HG03135 (cell line): ENCODE measurements at regions not wholly inside any gene's neighbourhood (a gene's known extent, or its start where the extent isn't known, plus 50 kb on each side); places are given as distances from the start of the nearest gene placed in this dataset.
"Not testable (repeated sequence)": the region's sequence is repeated elsewhere in the genome, so short reads cannot be mapped to it uniquely, and the experiment has no call there.

Experiments used
- ATAC-seq: cut with Tn5 transposase; IDR thresholded peaks from one replicate; pipeline ENCODE4 v1.9.1; 2021; ENCODE audit warnings: mild to moderate bottlenecking, moderate library complexity; ENCODE audit not compliant: unreplicated experiment

DNA sequence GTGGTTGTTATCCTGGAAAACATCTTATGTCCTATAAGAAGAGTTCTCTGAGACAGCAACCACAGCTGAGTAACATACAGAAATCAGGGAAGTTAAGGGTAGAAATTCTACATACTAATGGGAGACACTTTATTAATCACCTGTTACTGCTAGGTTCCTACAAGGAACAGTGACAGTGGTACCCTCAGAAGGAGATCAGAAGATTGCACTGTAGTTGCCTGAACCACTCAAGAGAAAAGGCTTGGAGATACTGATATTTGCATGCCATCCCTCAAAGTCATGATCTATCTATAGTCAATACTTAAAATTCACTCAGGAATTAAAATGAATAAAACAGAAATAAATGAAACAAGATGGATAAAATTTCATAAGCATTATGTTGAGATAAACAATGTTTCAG lies 136.0 kb downstream of the LMLN start:
- ATAC-seq: no peak

DNA sequence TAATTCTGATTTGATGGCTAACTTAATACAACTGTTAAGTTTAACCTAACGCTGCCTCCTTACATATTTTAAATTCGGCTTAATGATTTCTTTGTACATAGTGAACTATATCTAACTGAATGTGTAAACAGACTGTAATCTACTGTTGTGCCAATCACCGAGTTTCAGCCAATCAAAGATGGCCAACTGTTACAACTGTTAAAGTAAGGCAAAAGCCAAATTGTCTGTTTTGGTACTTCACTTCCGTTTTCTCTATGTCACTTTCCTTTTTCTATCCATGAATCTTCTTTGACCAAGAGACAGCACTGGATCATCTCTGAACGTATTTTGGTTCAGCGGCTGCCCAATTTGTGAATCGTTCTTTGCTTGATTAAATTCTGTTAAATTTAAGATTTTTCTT lies 137.0 kb downstream of the LMLN start:
- ATAC-seq: no peak

DNA sequence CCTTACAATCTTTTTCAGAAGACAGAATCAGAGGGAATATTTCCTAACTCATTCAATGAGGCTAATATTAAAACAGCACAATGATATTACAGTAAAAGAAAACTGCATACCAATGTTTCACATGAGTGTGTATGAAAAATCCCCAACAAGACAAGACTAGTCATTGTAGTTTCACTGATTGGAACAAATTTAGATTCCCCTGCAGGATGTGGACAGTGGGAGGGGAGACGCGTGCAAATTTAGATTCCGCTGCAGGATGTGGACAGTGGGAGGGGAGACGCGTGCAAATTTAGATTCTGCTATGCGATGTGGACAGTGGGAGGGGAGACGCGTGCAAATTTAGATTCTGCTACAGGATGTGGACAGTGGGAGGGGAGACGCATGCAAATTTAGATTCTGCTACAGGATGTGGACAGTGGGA lies 138.7 kb downstream of the LMLN start:
- ATAC-seq: not testable (repeated sequence)

GRCh38 chr3:198103070-198103469 lies 143.1 kb downstream of the LMLN start:
- ATAC-seq: not testable (repeated sequence)

- ATAC-seq: no peak
Measured at GRCh38 chr3:198106265-198106664, 146.2 kb downstream of the LMLN start.

- no peak for ATAC-seq
Measured at GRCh38 chr3:198107840-198108734, 148.1 kb downstream of the LMLN start.

- no peak for ATAC-seq
Measured at GRCh38 chr3:198109883-198110282, 149.9 kb downstream of the LMLN start.

DNA sequence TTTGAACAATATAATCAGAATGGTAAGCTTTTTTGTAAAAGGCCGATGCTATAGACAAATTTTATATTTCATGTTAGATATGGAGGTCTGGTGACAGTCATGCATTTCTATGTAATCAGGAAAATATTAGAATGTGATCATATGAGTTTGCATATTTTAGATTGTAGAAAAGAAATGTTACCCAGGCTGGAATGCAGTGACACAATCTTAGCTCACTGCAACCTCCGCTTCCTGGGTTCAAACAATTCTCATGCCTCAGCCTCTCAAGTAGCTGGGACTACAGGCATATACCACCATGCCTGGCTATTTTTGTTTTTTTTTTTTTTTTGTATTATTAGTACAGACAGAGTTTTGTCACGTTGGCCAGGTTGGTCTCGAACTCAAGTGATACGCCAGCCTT lies 152.0 kb downstream of the LMLN start:
- ATAC-seq: no peak

- ATAC-seq: no peak
Measured at GRCh38 chr3:198113206-198114053, 153.4 kb downstream of the LMLN start.

DNA sequence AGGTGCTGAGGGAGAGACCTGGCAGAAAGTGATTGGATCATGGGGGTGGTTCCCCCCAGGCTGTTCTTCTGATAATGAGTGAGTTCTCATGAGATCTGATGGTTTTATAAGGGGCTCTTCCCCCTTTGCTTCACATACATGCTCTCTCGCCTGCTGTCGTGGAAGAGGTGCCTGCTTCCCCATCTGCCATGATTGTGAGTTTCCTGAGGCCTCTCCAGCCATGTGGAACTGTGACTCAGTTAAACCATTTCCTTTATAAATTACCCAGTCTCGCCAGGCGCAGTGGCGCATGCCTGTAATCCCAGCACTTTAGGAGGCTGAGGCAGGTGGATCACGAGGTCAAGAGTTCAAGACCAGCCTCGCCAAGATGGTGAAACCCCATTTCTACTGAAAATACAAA lies 154.5 kb downstream of the LMLN start:
- not testable (repeated sequence) for ATAC-seq

DNA sequence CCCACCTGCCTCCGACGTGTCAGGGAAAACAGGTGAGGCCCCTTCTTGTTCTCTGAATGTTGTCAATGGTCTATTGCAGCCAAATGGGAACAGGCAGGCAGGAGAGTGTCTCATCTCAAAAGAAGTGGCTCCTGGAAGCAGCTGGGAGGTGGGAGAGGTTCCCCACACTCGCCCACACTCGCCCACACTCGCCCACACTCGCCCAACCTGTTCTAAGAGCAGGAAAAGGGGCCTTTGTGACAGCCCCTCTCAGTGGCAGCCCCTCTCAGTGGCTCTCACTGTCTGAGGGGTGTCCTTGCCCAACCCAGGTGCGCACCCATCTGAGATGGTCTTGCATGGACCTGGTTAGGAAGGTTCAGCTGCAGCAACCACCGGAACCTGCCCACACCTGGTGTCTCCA lies 162.2 kb downstream of the LMLN start:
- ATAC-seq: not testable (repeated sequence)

GRCh38 chr3:198137038-198137835 lies 177.2 kb downstream of the LMLN start:
- not testable (repeated sequence) for ATAC-seq

GRCh38 chr3:198138205-198138604 lies 178.2 kb downstream of the LMLN start:
- ATAC-seq: not testable (repeated sequence)

DNA sequence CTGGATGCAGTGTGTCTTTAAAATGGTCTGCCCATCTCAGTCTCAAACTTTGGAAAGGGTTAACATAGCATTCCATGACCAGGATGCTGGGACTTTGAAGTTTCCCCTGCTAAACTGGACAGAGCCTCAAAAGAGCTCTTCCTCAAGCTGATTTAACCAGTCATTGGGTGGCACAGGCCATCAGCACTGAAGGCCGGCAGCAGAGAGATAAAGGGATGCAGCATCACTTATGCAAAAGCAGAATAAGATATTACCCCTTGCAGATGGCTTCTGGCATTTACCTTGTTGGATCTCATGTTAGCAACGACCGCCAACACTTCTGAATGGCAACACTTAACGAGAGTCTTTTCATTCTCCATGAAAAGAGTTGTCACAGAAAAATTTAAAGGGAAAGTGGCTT lies 179.0 kb downstream of the LMLN start:
- not testable (repeated sequence) for ATAC-seq

DNA sequence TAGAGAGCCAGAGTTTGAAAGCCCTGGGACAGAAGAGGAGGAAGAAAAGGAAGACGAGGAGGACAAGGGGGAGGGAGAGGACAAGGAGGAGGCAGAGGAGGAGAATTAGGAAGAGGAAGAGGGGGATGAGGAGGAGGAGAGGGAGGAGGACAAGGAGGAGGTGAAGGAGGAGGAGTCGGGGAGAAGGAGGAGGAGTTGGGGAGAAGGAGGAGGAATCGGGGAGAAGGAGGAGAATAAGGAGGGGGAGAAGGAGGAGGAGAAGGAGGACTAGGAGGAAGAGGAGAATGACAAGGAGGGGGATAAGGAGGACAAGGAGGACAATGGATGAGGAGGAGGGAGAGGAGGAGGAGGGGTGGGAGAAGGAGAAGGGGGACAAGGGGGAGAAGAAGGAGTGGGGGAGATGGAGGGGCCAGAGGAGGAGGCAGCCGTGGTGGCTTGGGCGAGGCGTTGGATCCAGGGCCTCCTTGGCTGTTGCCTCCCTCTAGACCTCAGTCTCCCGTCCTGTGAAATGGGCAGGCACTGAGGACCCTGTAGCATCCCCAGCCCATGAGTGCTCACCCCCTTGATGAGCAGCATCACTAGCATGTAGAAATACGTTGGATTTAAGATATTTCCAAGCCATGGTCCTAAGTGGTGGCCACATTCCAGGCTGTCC lies 179.6 kb downstream of the LMLN start:
- ATAC-seq: not testable (repeated sequence)

DNA sequence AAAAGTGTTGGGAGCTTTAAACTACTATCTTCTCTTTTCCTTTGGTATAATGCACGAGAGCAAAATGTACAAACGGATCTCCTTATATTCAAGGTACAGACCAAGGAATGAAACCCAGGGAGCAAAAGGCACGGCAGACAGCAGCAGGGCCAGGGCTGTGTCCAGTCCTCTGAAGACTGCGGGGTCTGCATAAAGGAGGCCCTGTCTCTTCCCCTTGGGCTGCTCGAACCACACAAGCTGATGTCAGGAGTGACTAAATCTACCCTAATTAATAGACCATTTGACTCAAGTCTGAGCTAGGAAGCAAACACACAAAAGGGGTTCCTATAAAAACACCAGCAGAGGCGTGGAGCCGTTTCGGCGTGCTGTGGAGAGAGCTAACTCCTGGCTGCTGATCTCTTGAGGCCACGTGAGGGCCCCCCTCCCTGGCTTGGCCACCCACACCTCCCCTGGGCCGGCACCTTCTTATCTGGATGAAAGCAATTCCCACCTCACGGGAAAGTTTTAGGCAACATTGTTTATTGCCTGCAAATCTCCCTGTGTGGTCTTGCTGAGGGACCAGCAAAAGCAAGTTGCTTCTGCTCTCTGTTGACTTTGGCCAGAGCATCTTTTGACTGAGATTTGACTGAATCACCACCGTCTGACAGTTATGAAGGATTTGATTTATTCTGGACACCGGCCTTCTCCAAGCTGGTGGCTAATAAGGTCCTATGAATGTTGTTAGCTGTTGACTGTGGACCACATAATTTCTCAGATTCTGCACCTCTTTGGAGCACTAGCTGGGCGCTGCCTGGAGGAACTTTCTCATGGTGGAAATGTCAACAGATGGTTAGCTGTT lies 183.5 kb downstream of the LMLN start:
- not testable (repeated sequence) for ATAC-seq

- not testable (repeated sequence) for ATAC-seq
Measured at GRCh38 chr3:198145231-198145784, 185.3 kb downstream of the LMLN start.

DNA sequence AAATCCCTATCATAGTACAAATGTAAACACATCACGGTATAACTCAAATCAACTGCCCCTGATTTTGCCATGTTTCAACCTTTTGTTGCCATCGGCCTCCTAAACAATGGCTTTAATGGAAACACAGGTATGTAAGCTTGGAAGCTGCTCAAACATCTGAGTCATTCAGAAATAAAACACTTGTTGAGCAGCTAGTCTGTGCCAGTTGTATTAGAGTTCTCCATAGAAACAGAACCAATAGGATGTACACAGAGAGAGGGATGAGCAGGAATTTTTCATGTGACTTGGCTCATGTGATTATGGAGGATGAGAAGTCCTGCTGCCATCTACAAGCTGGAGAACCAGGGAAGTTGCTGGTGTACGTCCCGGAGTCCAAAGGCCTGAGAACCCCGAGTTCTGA lies 186.1 kb downstream of the LMLN start:
- ATAC-seq: not testable (repeated sequence)

DNA sequence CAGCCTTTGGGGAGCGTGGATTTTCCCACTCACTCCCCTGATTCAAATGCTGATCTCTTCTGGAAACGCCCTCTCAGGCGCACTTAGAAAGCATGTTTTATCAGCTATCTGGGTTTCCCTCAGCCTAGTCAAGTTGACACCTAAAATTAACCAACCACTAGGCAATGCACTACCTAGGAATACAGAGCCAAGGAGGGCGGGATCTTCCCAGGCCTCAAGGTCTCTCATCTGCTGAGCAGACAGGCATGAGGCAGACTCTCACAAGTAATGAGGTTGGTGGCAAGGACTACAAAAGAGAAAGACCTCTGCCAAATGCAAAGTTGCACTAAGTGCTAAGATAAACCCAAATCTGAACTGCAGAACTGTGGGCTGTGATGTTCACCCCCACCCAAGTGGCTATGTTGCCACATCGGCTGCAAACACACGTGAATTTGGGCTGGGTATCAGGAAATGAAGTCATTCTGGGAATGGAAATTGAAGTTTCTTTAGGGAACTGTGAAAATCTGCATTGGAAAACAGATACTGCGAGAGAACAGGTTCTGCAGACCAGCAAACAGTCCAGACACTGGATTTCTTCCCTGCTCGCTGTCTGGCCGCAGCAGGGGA lies 186.6 kb downstream of the LMLN start:
- ATAC-seq: not testable (repeated sequence)
